Kidney glomerular epithelial cell (primary cell): ENCODE measurements at regions not wholly inside any gene's neighbourhood (a gene's known extent, or its start where the extent isn't known, plus 50 kb on each side); places are given as distances from the start of the nearest gene placed in this dataset.

Experiments used
- DNase-seq: peaks from one replicate; lab custom pipeline; 2025; lab: John Stamatoyannopoulos, UW

DNA sequence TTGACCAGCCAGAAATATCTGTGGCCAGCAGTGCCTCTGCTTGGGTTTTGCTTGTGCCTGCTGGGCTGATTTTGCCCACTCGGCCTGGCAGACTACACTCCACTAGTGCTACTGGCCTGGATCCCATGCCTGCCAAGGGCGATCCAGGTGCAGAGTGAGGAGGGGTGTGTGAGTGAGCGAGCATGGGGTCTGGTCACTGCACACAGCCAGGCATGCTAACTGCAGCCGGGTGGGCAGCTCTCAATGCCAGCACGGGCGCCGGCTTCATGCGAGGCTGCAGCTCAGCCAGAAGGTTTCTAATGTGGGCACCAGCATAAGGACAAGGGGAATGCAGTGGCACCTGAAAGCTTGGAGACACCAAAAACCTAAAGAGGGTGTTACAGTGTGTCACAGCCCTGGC, 1161.4 kb downstream of the FSTL5 start:
- no peak for DNase-seq

GRCh38 chr4:161003418-161004057, 1160.3 kb downstream of the FSTL5 start:
- DNase-seq, result no peak

GRCh38 chr4:161005746-161006145, 1158.1 kb downstream of the FSTL5 start:
- no peak for DNase-seq

DNA sequence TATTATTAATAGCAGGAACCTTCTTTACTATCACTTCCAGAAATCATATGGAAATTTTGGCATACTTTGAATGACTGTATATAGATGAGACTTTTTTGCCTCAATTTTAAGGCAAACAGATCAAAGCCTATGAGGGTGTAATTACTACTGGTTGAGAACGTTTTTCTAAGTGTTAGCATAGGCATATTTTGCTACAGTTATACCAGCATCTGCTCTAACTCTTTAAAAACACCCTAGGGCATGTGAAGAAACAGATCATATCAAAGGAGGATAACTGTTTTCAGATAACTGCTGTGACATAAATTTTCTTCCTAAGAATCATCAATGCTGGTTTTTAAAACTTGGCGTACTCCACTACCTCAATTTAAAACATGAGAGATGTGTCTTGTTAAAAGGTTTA, 1155.3 kb downstream of the FSTL5 start:
- no peak for DNase-seq

- DNase-seq, result no peak
Observed at GRCh38 chr4:161010227-161010626, 1153.6 kb downstream of the FSTL5 start.
